GM10266 (cell line): ENCODE measurements at regions not wholly inside any gene's neighbourhood (a gene's known extent, or its start where the extent isn't known, plus 50 kb on each side); places are given as distances from the start of the nearest gene placed in this dataset.

ENCODE experiments used
- DNase-seq: peaks from one replicate; pipeline ENCODE4 v3.0.0; 2012; ENCODE audit errors: extremely low spot score
- TF ChIP-seq, protein P1 (sequence below): IDR thresholded peaks from 2 replicates; pipeline ENCODE4 v1.5.1; 2012; ENCODE audit warnings: mild to moderate bottlenecking, low read depth; ENCODE audit not compliant: control insufficient read depth, insufficient read depth; ENCODE audit errors: missing control alignments

GRCh38 chr2:191601060-191601459 is 76.9 kb upstream of the NABP1 start:
- no peak for DNase-seq
- TF ChIP-seq, protein P1, sequence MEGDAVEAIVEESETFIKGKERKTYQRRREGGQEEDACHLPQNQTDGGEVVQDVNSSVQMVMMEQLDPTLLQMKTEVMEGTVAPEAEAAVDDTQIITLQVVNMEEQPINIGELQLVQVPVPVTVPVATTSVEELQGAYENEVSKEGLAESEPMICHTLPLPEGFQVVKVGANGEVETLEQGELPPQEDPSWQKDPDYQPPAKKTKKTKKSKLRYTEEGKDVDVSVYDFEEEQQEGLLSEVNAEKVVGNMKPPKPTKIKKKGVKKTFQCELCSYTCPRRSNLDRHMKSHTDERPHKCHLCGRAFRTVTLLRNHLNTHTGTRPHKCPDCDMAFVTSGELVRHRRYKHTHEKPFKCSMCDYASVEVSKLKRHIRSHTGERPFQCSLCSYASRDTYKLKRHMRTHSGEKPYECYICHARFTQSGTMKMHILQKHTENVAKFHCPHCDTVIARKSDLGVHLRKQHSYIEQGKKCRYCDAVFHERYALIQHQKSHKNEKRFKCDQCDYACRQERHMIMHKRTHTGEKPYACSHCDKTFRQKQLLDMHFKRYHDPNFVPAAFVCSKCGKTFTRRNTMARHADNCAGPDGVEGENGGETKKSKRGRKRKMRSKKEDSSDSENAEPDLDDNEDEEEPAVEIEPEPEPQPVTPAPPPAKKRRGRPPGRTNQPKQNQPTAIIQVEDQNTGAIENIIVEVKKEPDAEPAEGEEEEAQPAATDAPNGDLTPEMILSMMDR, result no peak

DNA sequence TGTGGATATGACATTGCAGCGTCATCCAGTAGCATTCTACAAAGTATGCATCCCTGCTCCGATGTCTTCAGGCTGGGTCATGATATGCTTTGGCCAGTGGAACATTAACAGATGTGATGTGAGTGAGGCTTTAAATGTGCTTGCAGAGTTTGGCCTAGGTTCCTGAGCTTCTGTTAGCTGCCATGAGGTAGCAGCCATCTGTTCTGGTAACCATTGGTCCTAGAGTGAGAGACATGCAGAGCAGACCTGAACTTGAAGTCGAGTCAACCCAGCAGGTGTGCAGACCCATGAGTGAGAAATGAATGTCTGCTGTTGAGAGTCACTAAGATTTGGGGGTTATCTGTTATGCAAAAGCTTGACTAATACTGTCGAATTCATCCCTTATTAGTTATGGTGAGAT is 73.8 kb upstream of the NABP1 start:
- DNase-seq, result no peak
- TF ChIP-seq, protein P1, result no peak

DNA sequence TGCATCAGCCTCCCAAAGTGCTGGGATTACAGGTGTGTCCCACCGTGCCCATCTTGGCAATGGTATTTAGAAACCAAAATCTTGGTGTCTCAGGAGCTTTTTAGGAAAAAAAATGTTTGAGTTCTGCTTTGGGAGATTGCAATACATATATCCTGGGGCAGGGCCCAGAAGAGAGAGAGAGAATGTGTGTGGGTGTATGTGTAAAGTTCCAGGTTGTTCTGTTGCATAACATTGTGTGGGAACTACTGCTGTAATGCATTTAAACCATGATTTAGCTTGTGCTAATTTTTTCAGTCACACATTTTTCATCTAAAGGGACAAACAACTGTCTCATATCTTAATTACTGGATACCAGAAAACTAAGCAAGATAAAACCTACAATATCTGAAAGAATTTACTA is 70.8 kb upstream of the NABP1 start:
- TF ChIP-seq, protein P1, result no peak
- no peak for DNase-seq

GRCh38 chr2:191610756-191611155 is 67.2 kb upstream of the NABP1 start:
- TF ChIP-seq, protein P1, result no peak
- DNase-seq, result no peak

GRCh38 chr2:191611614-191612013 is 66.3 kb upstream of the NABP1 start:
- DNase-seq, result no peak
- TF ChIP-seq, protein P1, result no peak

GRCh38 chr2:191612496-191612895 is 65.4 kb upstream of the NABP1 start:
- DNase-seq, result no peak
- TF ChIP-seq, protein P1, result no peak

DNA sequence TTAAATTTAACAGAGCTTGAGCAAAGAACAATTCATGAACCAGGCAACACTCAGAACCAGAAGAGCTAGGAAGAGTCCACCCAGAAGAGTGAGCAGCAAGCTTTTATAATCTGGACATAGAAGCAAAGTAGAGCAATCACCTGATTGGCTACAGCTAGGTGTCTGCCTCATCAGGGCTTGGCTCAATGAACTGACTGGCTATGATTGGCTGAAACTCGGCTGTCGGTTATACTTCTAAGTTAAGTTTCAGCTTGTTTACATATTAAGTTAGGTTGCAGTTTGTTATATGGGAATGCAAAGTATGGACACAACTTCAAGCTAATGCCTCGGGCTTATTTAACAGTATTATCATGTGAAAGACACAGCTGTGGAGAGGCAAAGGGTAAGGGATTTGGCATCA is 63.2 kb upstream of the NABP1 start:
- TF ChIP-seq, protein P1, result no peak
- DNase-seq, result no peak
